NCI-H1436 (cell line): ENCODE measurements at regions not wholly inside any gene's neighbourhood (a gene's known extent, or its start where the extent isn't known, plus 50 kb on each side); places are given as distances from the start of the nearest gene placed in this dataset.
"Not testable (repeated sequence)": the region's sequence is repeated elsewhere in the genome, so short reads cannot be mapped to it uniquely, and the experiment has no call there.

ENCODE experiments used
- DNase-seq: peaks from one replicate; lab custom pipeline; 2025; lab: John Stamatoyannopoulos, UW

GRCh38 chr11:64428693-64429092 is 69.7 kb downstream of the RPS6KA4 start:
- no peak for DNase-seq

GRCh38 chr11:64429970-64430369 is 71.0 kb downstream of the RPS6KA4 start:
- no peak for DNase-seq

GRCh38 chr11:64430645-64431044 is 71.7 kb downstream of the RPS6KA4 start:
- no peak for DNase-seq

GRCh38 chr11:64436000-64436399 is 77.0 kb downstream of the RPS6KA4 start:
- DNase-seq: no peak

- no peak for DNase-seq
Measured at GRCh38 chr11:64437426-64437825, 78.5 kb downstream of the RPS6KA4 start.

- DNase-seq: no peak
Measured at GRCh38 chr11:64438986-64439771, 80.2 kb downstream of the RPS6KA4 start.

- not testable (repeated sequence) for DNase-seq
Measured at GRCh38 chr11:64439772-64440491, 81.0 kb downstream of the RPS6KA4 start.

GRCh38 chr11:64441127-64441526 is 82.2 kb downstream of the RPS6KA4 start:
- DNase-seq: no peak

GRCh38 chr11:64443001-64443400 is 84.0 kb downstream of the RPS6KA4 start:
- no peak for DNase-seq

- DNase-seq: no peak
Measured at GRCh38 chr11:64444838-64445441, 86.0 kb downstream of the RPS6KA4 start.

- no peak for DNase-seq
Measured at GRCh38 chr11:64445651-64446050, 86.7 kb downstream of the RPS6KA4 start.

GRCh38 chr11:64447831-64448598 is 89.1 kb downstream of the RPS6KA4 start:
- no peak for DNase-seq

- DNase-seq: peak; percentile 43
Measured at GRCh38 chr11:64448599-64449380, 89.8 kb downstream of the RPS6KA4 start.

GRCh38 chr11:64449381-64450167 is 90.6 kb downstream of the RPS6KA4 start:
- DNase-seq: peak; percentile 53

- no peak for DNase-seq
Measured at GRCh38 chr11:64450168-64450560, 91.2 kb downstream of the RPS6KA4 start.

GRCh38 chr11:64451856-64452255 is 92.9 kb downstream of the RPS6KA4 start:
- DNase-seq: no peak

GRCh38 chr11:64453466-64453865 is 94.5 kb downstream of the RPS6KA4 start:
- DNase-seq: no peak

- no peak for DNase-seq
Measured at GRCh38 chr11:64455456-64456261, 96.7 kb downstream of the RPS6KA4 start.

GRCh38 chr11:64456509-64457320 is 97.8 kb downstream of the RPS6KA4 start:
- no peak for DNase-seq
